SK-N-MC (cell line): ENCODE measurements at regions not wholly inside any gene's neighbourhood (a gene's known extent, or its start where the extent isn't known, plus 50 kb on each side); places are given as distances from the start of the nearest gene placed in this dataset.

Source experiments
- DNase-seq: peaks from one replicate; pipeline ENCODE4 v3.0.0-alpha.2; 2011; ENCODE audit warnings: low read depth, low spot score
- H3K27ac ChIP-seq: fragments of 200-600 bp; sonication (generic); 2 replicates; pipeline ENCODE4 v1.5.1; 2016; ENCODE audit warnings: mixed run types
- H3K36me3 ChIP-seq: fragments of 200-600 bp; sonication (generic); 2 replicates; pipeline ENCODE4 v1.6.1; 2017; ENCODE audit warnings: antibody characterized with exemption, low read length, mixed read lengths; ENCODE audit not compliant: insufficient read depth
- H3K4me3 ChIP-seq: fragments of 200-600 bp; sonication (generic); 2 replicates; pipeline ENCODE4 v1.5.1; 2016
- H3K9ac ChIP-seq: fragments of 200-600 bp; sonication (generic); 2 replicates; pipeline ENCODE4 v1.8.0; 2017; ENCODE audit warnings: mixed run types, mixed read lengths; ENCODE audit not compliant: insufficient read length
- H3K9me3 ChIP-seq: fragments of 200-600 bp; sonication (generic); 2 replicates; pipeline ENCODE4 v1.6.1; 2017; ENCODE audit warnings: low read depth, mild to moderate bottlenecking, antibody characterized with exemption, low read length, moderate library complexity, mixed read lengths
- EZH2 ChIP-seq: fragments of 200-600 bp; sonication (generic); IDR thresholded peaks from one replicate; pipeline ENCODE4 v1.6.1; 2017; ENCODE audit warnings: antibody characterized with exemption
- FOXP2 ChIP-seq: optimal IDR thresholded peaks from 2 replicates; pipeline ENCODE3; 2011; ENCODE audit warnings: mild to moderate bottlenecking, moderate library complexity; ENCODE audit not compliant: insufficient read depth; ENCODE audit errors: extremely low read length, control extremely low read depth
- POLR2AphosphoS5 ChIP-seq: IDR thresholded peaks from 2 replicates; pipeline ENCODE4 v1.6.1; 2012; ENCODE audit warnings: mild to moderate bottlenecking, low read depth, low read length, borderline replicate concordance

GRCh38 chr2:52852006-52852405, 915.6 kb upstream of the CHAC2 start:
- no peaks in the 10 kb centered on the region for H3K9me3 ChIP-seq
- no peak overlapping the region for H3K4me3 ChIP-seq
- no peak for DNase-seq
- H3K27ac ChIP-seq: no peak overlapping the region
- TF ChIP-seq FOXP2 (no peak), EZH2 (no peak), POLR2AphosphoS5 (no peak)
- H3K36me3 ChIP-seq: no peaks in the 10 kb centered on the region
- no peak overlapping the region for H3K9ac ChIP-seq

GRCh38 chr2:52844701-52845423, 922.7 kb upstream of the CHAC2 start:
- Histone ChIP-seq H3K9me3 (no peaks in the 10 kb centered on the region), H3K4me3 (no peak overlapping the region), H3K27ac (no peak overlapping the region), H3K36me3 (no peaks in the 10 kb centered on the region), H3K9ac (no peak overlapping the region)
- TF ChIP-seq FOXP2 (no peak), EZH2 (no peak), POLR2AphosphoS5 (no peak)
- DNase-seq: no peak

GRCh38 chr2:52835909-52836308, 931.7 kb upstream of the CHAC2 start:
- H3K4me3 ChIP-seq: no peak overlapping the region
- no peak for DNase-seq
- no peak overlapping the region for H3K9ac ChIP-seq
- no peak for TF ChIP-seq EZH2
- no peak for TF ChIP-seq FOXP2
- TF ChIP-seq POLR2AphosphoS5: no peak
- H3K36me3 ChIP-seq: no peaks in the 10 kb centered on the region
- H3K27ac ChIP-seq: no peak overlapping the region
- no peaks in the 10 kb centered on the region for H3K9me3 ChIP-seq

GRCh38 chr2:52831216-52831615, 936.4 kb upstream of the CHAC2 start:
- TF ChIP-seq FOXP2 (no peak), EZH2 (no peak), POLR2AphosphoS5 (no peak)

GRCh38 chr2:52828112-52828511, 939.5 kb upstream of the CHAC2 start:
- TF ChIP-seq FOXP2 (no peak), POLR2AphosphoS5 (no peak)

More at GRCh38 chr2:52831216-52831615, 936.4 kb upstream of the CHAC2 start:
- H3K9me3 ChIP-seq: no peaks in the 10 kb centered on the region
- H3K4me3 ChIP-seq: no peak overlapping the region
- H3K36me3 ChIP-seq: no peaks in the 10 kb centered on the region
- no peak overlapping the region for H3K9ac ChIP-seq
- no peak for DNase-seq
- H3K27ac ChIP-seq: no peak overlapping the region

GRCh38 chr2:52821631-52822030, 946.0 kb upstream of the CHAC2 start:
- no peak overlapping the region for H3K27ac ChIP-seq
- no peak overlapping the region for H3K4me3 ChIP-seq
- DNase-seq: no peak
- no peak overlapping the region for H3K9ac ChIP-seq
- no peaks in the 10 kb centered on the region for H3K36me3 ChIP-seq
- H3K9me3 ChIP-seq: no peaks in the 10 kb centered on the region
- TF ChIP-seq FOXP2 (no peak), EZH2 (no peak), POLR2AphosphoS5 (no peak)

More at GRCh38 chr2:52828112-52828511, 939.5 kb upstream of the CHAC2 start:
- no peaks in the 10 kb centered on the region for H3K36me3 ChIP-seq
- H3K27ac ChIP-seq: no peak overlapping the region
- H3K9ac ChIP-seq: no peak overlapping the region
- H3K4me3 ChIP-seq: no peak overlapping the region
- no peaks in the 10 kb centered on the region for H3K9me3 ChIP-seq
- DNase-seq: no peak

GRCh38 chr2:52818958-52819357, 948.6 kb upstream of the CHAC2 start:
- Histone ChIP-seq H3K4me3 (no peak overlapping the region), H3K9me3 (no peaks in the 10 kb centered on the region), H3K36me3 (no peaks in the 10 kb centered on the region), H3K9ac (no peak overlapping the region), H3K27ac (no peak overlapping the region)
- DNase-seq: no peak
- TF ChIP-seq EZH2: no peak

GRCh38 chr2:52810460-52810859, 957.1 kb upstream of the CHAC2 start:
- Histone ChIP-seq H3K9ac (no peak overlapping the region), H3K36me3 (no peaks in the 10 kb centered on the region), H3K4me3 (no peak overlapping the region), H3K9me3 (no peaks in the 10 kb centered on the region), H3K27ac (no peak overlapping the region)
- no peak for DNase-seq
- TF ChIP-seq EZH2 (no peak), POLR2AphosphoS5 (no peak), FOXP2 (no peak)

GRCh38 chr2:52805901-52806410, 961.6 kb upstream of the CHAC2 start:
- Histone ChIP-seq H3K4me3 (no peak overlapping the region), H3K36me3 (no peaks in the 10 kb centered on the region), H3K9ac (no peak overlapping the region), H3K27ac (no peak overlapping the region), H3K9me3 (no peaks in the 10 kb centered on the region)
- no peak for TF ChIP-seq POLR2AphosphoS5
- no peak for TF ChIP-seq EZH2
- no peak for TF ChIP-seq FOXP2
- DNase-seq: no peak
